Panc1 (cell line): ENCODE measurements at regions not wholly inside any gene's neighbourhood (a gene's known extent, or its start where the extent isn't known, plus 50 kb on each side); places are given as distances from the start of the nearest gene placed in this dataset.

Experiments
- ATAC-seq: fragments of 200-7000 bp; cut with Tn5 transposase; 2 replicates; pipeline ENCODE4 v1.9.1; 2020; ENCODE audit warnings: mild to moderate bottlenecking, moderate library complexity
- BruUV-seq: library from RNA; stranded (reverse); fragments of 400-500 nt; replicated peaks from 2 replicates; lab custom pipeline; 2021; lab: Mats Ljungman, UMichigan
- CTCF ChIA-PET: fragments of 300-600 bp; sonication (Branson Sonifier 250); formaldehyde crosslinking; loops from one replicate; lab custom pipeline; 2022; ENCODE audit warnings: antibody characterized with exemption; lab: Charles Lee
- POLR2A ChIA-PET: fragments of 300-600 bp; sonication (Branson Sonifier 250); formaldehyde crosslinking; loops from one replicate; lab custom pipeline; 2022; ENCODE audit warnings: antibody characterized with exemption; lab: Charles Lee
- DNase-seq: peaks from one replicate; pipeline ENCODE4 v3.0.0-alpha.2; 2010; ENCODE audit warnings: low read depth, low spot score
- H3K27ac ChIP-seq: 2 replicates; pipeline ENCODE4 v1.5.1; 2011; ENCODE audit warnings: mild to moderate bottlenecking, low read length, inconsistent platforms
- H3K27me3 ChIP-seq: fragments of 200-500 bp; sonication (Bioruptor generic); 2 replicates; pipeline ENCODE4 v1.6.0; 2014; ENCODE audit warnings: low read length, inconsistent platforms; ENCODE audit not compliant: control insufficient read depth, insufficient read depth
- H3K36me3 ChIP-seq: fragments of 200-500 bp; sonication (Bioruptor generic); 2 replicates; pipeline ENCODE4 v1.5.1; 2014; ENCODE audit warnings: inconsistent platforms, mild to moderate bottlenecking, low read length, moderate library complexity; ENCODE audit not compliant: control insufficient read depth, insufficient read depth
- H3K4me1 ChIP-seq: 2 replicates; pipeline ENCODE4 v1.5.1; 2011; ENCODE audit warnings: inconsistent platforms, mild to moderate bottlenecking, low read length, moderate library complexity; ENCODE audit not compliant: control insufficient read depth, insufficient read depth
- H3K4me3 ChIP-seq, 2 experiments: 2 replicates each; pipeline ENCODE4 v1.5.1; 2011 to 2012; ENCODE audit warnings: low read depth in 2 of 2, low read length in 2 of 2, mild to moderate bottlenecking in 2 of 2, inconsistent platforms in 1 of 2, moderate library complexity in 1 of 2
- H3K9me3 ChIP-seq: fragments of 200-500 bp; sonication (Bioruptor generic); 2 replicates; pipeline ENCODE4 v1.5.1; 2014; ENCODE audit warnings: low read depth, mild to moderate bottlenecking, inconsistent platforms, low read length, moderate library complexity; ENCODE audit not compliant: control insufficient read depth, insufficient read depth
- POLR2AphosphoS5 ChIP-seq: IDR thresholded peaks from 2 replicates; pipeline ENCODE4 v1.6.1; 2012; ENCODE audit warnings: mild to moderate bottlenecking, low read depth, low read length, moderate library complexity
- SIN3A ChIP-seq: IDR thresholded peaks from 2 replicates; pipeline ENCODE4 v1.6.1; 2012; ENCODE audit warnings: low read depth, mild to moderate bottlenecking, low read length, moderate library complexity, borderline replicate concordance; ENCODE audit not compliant: insufficient read depth
- TCF7L2 ChIP-seq: IDR thresholded peaks from 2 replicates; pipeline ENCODE4 v1.6.1; 2011; ENCODE audit warnings: mild to moderate bottlenecking, low read depth, low read length, inconsistent platforms
- in situ Hi-C: cut with HindIII; loops from 2 replicates; pipeline ENCODE4 v1.10.0; 2016; ENCODE audit warnings: low sequenced_read_pairs, low pct_unique_long_range_greater_than_20kb
- intact Hi-C: fragments of 100-400 bp; cut with micrococcal nuclease; formaldehyde crosslinking; loops from one replicate; pipeline ENCODE4 v1.10.0; 2022; ENCODE audit not compliant: unreplicated experiment
- TF ChIP-seq, protein P1 (sequence below), 2 experiments: IDR thresholded peaks; 2 replicates each; pipeline ENCODE4 v1.6.1; 2011 to 2012; ENCODE audit warnings: low read depth in 2 of 2, control low read depth in 1 of 2, low read length in 1 of 2, mild to moderate bottlenecking in 1 of 2, moderate library complexity in 1 of 2; ENCODE audit not compliant: insufficient read depth in 1 of 2
- TF ChIP-seq, protein P2 (sequence below): fragments of 450-650 bp; IDR thresholded peaks from 2 replicates; pipeline ENCODE4 v1.5.1; 2017; ENCODE audit warnings: mild to moderate bottlenecking

DNA sequence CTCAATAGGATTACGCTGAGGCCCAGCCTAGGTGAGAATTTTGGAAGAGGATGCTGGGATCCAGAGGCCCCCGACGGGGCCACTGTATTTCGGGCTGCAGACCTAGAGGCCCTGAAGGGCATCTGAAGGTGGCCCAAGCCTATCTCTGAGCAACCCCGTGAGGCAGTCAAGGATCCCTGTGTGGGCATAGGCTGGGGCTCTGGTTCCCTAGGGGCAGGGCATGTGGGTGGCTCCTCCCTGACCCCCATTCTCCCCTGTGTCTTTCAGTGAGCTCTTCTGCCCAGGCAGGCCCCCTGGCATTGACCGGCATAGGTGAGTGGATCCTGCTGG lies 216.0 kb downstream of the SNRPN start:
- Histone ChIP-seq H3K27ac (no peak overlapping the region), H3K9me3 (no peaks in the 10 kb centered on the region), H3K27me3 (no peaks in the 10 kb centered on the region), H3K36me3 (no peaks in the 10 kb centered on the region), H3K4me3 (no peak overlapping the region), H3K4me1 (no peaks in the 10 kb centered on the region)
- TF ChIP-seq, protein P1, sequence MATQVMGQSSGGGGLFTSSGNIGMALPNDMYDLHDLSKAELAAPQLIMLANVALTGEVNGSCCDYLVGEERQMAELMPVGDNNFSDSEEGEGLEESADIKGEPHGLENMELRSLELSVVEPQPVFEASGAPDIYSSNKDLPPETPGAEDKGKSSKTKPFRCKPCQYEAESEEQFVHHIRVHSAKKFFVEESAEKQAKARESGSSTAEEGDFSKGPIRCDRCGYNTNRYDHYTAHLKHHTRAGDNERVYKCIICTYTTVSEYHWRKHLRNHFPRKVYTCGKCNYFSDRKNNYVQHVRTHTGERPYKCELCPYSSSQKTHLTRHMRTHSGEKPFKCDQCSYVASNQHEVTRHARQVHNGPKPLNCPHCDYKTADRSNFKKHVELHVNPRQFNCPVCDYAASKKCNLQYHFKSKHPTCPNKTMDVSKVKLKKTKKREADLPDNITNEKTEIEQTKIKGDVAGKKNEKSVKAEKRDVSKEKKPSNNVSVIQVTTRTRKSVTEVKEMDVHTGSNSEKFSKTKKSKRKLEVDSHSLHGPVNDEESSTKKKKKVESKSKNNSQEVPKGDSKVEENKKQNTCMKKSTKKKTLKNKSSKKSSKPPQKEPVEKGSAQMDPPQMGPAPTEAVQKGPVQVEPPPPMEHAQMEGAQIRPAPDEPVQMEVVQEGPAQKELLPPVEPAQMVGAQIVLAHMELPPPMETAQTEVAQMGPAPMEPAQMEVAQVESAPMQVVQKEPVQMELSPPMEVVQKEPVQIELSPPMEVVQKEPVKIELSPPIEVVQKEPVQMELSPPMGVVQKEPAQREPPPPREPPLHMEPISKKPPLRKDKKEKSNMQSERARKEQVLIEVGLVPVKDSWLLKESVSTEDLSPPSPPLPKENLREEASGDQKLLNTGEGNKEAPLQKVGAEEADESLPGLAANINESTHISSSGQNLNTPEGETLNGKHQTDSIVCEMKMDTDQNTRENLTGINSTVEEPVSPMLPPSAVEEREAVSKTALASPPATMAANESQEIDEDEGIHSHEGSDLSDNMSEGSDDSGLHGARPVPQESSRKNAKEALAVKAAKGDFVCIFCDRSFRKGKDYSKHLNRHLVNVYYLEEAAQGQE (IDR thresholded peaks at IDR 0.05; ENCODE audit: insufficient read depth in 1 of 2, low read depth in 2 of 2, low read length in 1 of 2) = no peak
- TF ChIP-seq TCF7L2 = no peak
- TF ChIP-seq, protein P2, sequence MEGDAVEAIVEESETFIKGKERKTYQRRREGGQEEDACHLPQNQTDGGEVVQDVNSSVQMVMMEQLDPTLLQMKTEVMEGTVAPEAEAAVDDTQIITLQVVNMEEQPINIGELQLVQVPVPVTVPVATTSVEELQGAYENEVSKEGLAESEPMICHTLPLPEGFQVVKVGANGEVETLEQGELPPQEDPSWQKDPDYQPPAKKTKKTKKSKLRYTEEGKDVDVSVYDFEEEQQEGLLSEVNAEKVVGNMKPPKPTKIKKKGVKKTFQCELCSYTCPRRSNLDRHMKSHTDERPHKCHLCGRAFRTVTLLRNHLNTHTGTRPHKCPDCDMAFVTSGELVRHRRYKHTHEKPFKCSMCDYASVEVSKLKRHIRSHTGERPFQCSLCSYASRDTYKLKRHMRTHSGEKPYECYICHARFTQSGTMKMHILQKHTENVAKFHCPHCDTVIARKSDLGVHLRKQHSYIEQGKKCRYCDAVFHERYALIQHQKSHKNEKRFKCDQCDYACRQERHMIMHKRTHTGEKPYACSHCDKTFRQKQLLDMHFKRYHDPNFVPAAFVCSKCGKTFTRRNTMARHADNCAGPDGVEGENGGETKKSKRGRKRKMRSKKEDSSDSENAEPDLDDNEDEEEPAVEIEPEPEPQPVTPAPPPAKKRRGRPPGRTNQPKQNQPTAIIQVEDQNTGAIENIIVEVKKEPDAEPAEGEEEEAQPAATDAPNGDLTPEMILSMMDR = no peak
- TF ChIP-seq SIN3A = no peak
- no peak for TF ChIP-seq POLR2AphosphoS5
- in situ Hi-C loops (no loop called here), intact Hi-C loops (no loop called here)
- ATAC-seq = no peak
- no peak for DNase-seq
- BruUV-seq = no TSS peak
- ChIA-PET POLR2A (no interaction called here), CTCF (no interaction called here)

DNA sequence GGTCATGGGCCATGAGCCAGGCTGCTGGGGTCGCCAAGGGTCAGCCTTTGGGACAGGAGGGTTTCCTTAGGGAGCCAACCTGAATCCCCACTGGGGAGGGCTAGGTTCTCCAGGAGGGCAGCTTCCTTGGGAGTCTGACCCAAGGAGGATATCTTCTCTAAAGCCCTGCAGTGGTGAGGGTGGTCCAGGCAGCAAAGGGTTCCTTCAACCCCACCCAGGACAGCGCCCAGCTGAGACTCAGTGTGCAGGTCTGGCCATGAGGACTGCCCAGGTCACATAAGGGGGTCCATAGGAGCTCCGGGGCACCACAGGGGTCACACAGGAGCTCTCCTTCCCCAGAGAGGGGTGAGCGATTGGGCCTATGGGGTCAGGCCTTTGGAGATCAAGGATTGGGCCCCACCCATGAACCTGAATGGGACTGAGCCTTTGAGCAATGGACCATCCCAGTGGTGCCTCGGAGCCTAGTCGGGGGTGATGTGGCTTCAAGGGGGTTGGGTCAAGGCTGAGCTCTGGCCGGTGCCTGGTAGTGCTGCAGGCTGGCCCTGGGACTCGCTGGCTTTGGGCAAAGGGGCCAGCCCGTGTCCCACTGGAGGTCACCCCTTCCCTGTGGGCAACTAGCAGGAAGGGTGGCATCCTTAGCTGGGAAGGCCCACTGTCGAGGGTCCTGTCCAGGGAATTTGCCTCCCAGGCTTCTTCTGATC lies 216.5 kb downstream of the SNRPN start:
- no peak overlapping the region for H3K4me3 ChIP-seq
- CTCF ChIA-PET = no interaction called here
- POLR2A ChIA-PET = no interaction called here
- no peaks in the 10 kb centered on the region for H3K4me1 ChIP-seq
- H3K27me3 ChIP-seq = no peaks in the 10 kb centered on the region
- H3K27ac ChIP-seq = no peak overlapping the region
- H3K9me3 ChIP-seq = no peaks in the 10 kb centered on the region
- intact Hi-C loops (no loop called here), in situ Hi-C loops (no loop called here)
- ATAC-seq = no peak
- no peaks in the 10 kb centered on the region for H3K36me3 ChIP-seq
- BruUV-seq = no TSS peak
- DNase-seq = no peak
- TF ChIP-seq, protein P2 = no peak
- TF ChIP-seq POLR2AphosphoS5 (no peak), SIN3A (no peak), TCF7L2 (no peak)
